H9 (cell line): ENCODE measurements at regions not wholly inside any gene's neighbourhood (a gene's known extent, or its start where the extent isn't known, plus 50 kb on each side); places are given as distances from the start of the nearest gene placed in this dataset.

Experiments
- DNase-seq: peaks from one replicate; pipeline ENCODE4 v3.0.0-alpha.2; 2017
- H2AFZ ChIP-seq: one replicate; pipeline ENCODE4 v1.6.1; 2013; ENCODE audit warnings: mild to moderate bottlenecking, low read length, control low read depth, moderate library complexity
- H2AK5ac ChIP-seq: 2 replicates; pipeline ENCODE4 v1.6.1; 2013; ENCODE audit warnings: low read length, control low read depth, mixed read lengths; ENCODE audit not compliant: insufficient read length
- H2BK120ac ChIP-seq: one replicate; pipeline ENCODE4 v1.6.1; 2013; ENCODE audit warnings: low read depth, mild to moderate bottlenecking, low read length, control low read depth, inconsistent platforms; ENCODE audit not compliant: poor library complexity, severe bottlenecking
- H2BK12ac ChIP-seq: 2 replicates; pipeline ENCODE4 v1.6.1; 2013; ENCODE audit warnings: low read length, control low read depth, mixed read lengths, low read depth; ENCODE audit not compliant: insufficient read length
- H2BK15ac ChIP-seq: 2 replicates; pipeline ENCODE4 v1.6.1; 2013; ENCODE audit warnings: low read depth, low read length, control low read depth
- H2BK20ac ChIP-seq: one replicate; pipeline ENCODE4 v1.6.1; 2013; ENCODE audit warnings: low read depth, mild to moderate bottlenecking, low read length, control low read depth, inconsistent platforms; ENCODE audit not compliant: poor library complexity, severe bottlenecking
- H2BK5ac ChIP-seq: 2 replicates; pipeline ENCODE4 v1.6.1; 2013; ENCODE audit warnings: low read length, control low read depth, mixed read lengths; ENCODE audit not compliant: insufficient read length
- H3K14ac ChIP-seq: 2 replicates; pipeline ENCODE4 v1.6.1; 2013; ENCODE audit warnings: low read length, control low read depth; ENCODE audit not compliant: insufficient read depth
- H3K18ac ChIP-seq: 2 replicates; pipeline ENCODE4 v1.6.1; 2013; ENCODE audit warnings: low read depth, mild to moderate bottlenecking, mixed read lengths, low read length, control low read depth; ENCODE audit not compliant: insufficient read length
- H3K23ac ChIP-seq: 2 replicates; pipeline ENCODE4 v1.6.1; 2013; ENCODE audit warnings: low read length, control low read depth, mixed read lengths, low read depth; ENCODE audit not compliant: insufficient read length
- H3K23me2 ChIP-seq: 2 replicates; pipeline ENCODE4 v1.6.1; 2013; ENCODE audit warnings: low read depth, mild to moderate bottlenecking, mixed read lengths, low read length, control low read depth; ENCODE audit not compliant: insufficient read length, poor library complexity, severe bottlenecking
- H3K27ac ChIP-seq: 2 replicates; pipeline ENCODE4 v1.5.1; 2013; ENCODE audit warnings: low read length, control low read depth, mixed read lengths, low read depth; ENCODE audit not compliant: insufficient read length
- H3K27me3 ChIP-seq: 2 replicates; pipeline ENCODE4 v1.6.1; 2013; ENCODE audit warnings: low read length, control low read depth, inconsistent platforms; ENCODE audit not compliant: insufficient read depth
- H3K4ac ChIP-seq: 2 replicates; pipeline ENCODE4 v1.6.1; 2013; ENCODE audit warnings: low read depth, mild to moderate bottlenecking, control low read depth, inconsistent platforms, low read length, moderate library complexity
- H3K4me1 ChIP-seq: 2 replicates; pipeline ENCODE4 v1.6.1; 2013; ENCODE audit warnings: low read length, control low read depth, inconsistent platforms; ENCODE audit not compliant: insufficient read depth
- H3K4me2 ChIP-seq: 2 replicates; pipeline ENCODE4 v1.6.1; 2013; ENCODE audit warnings: low read length, control low read depth, mixed read lengths; ENCODE audit not compliant: insufficient read length, insufficient read depth
- H3K56ac ChIP-seq: 2 replicates; pipeline ENCODE4 v1.6.1; 2013; ENCODE audit warnings: low read depth, mild to moderate bottlenecking, mixed read lengths, low read length, control low read depth; ENCODE audit not compliant: insufficient read length
- H3K79me1 ChIP-seq: 2 replicates; pipeline ENCODE4 v1.6.1; 2013; ENCODE audit warnings: low read depth, mild to moderate bottlenecking, moderate library complexity, low read length, control low read depth, inconsistent platforms; ENCODE audit not compliant: insufficient read depth, poor library complexity, severe bottlenecking
- H3K79me2 ChIP-seq: 2 replicates; pipeline ENCODE4 v1.6.1; 2013; ENCODE audit warnings: low read length, control low read depth, inconsistent platforms; ENCODE audit not compliant: insufficient read depth
- H3K9ac ChIP-seq: 2 replicates; pipeline ENCODE4 v1.6.1; 2013; ENCODE audit warnings: low read length, control low read depth, mixed read lengths; ENCODE audit not compliant: insufficient read length; ENCODE audit errors: extremely low read depth
- H3K9me3 ChIP-seq: one replicate; pipeline ENCODE4 v1.6.1; 2013; ENCODE audit warnings: low read depth, low read length, inconsistent platforms; ENCODE audit not compliant: control insufficient read depth
- H3T11ph ChIP-seq: one replicate; pipeline ENCODE4 v1.6.1; 2013; ENCODE audit warnings: mild to moderate bottlenecking, low read length, control low read depth, inconsistent platforms
- H4K20me1 ChIP-seq: one replicate; pipeline ENCODE4 v1.6.1; 2013; ENCODE audit not compliant: control insufficient read depth, insufficient read length, insufficient read depth
- H4K5ac ChIP-seq: 2 replicates; pipeline ENCODE4 v1.6.1; 2013; ENCODE audit warnings: low read depth, mild to moderate bottlenecking, mixed read lengths, low read length, control low read depth; ENCODE audit not compliant: insufficient read length
- H4K8ac ChIP-seq: replicated peaks from 2 replicates; pipeline ENCODE4 v1.6.1; 2013; ENCODE audit warnings: low read length, control low read depth, mixed read lengths, low read depth; ENCODE audit not compliant: insufficient read length
- H4K91ac ChIP-seq: 2 replicates; pipeline ENCODE4 v1.6.1; 2013; ENCODE audit warnings: low read depth, mild to moderate bottlenecking, moderate library complexity, mixed read lengths, low read length, control low read depth; ENCODE audit not compliant: insufficient read length
- H3K27ac Mint-ChIP-seq, 3 experiments: 2 replicates in 2 of 3; 3 replicates in 1 of 3; pipeline ENCODE4 v1.8.0; 2020 to 2021; ENCODE audit warnings: mixed read lengths in 3 of 3, mild to moderate bottlenecking in 1 of 3, moderate library complexity in 1 of 3
- H3K27me3 Mint-ChIP-seq: 2 replicates; pipeline ENCODE4 v1.8.0; 2021; ENCODE audit warnings: low read depth, mild to moderate bottlenecking, moderate library complexity, mixed read lengths
- H3K36me3 Mint-ChIP-seq, 3 experiments: 2 replicates in 2 of 3; 3 replicates in 1 of 3; pipeline ENCODE4 v1.8.0; 2020 to 2021; ENCODE audit warnings: low read depth in 3 of 3, mixed read lengths in 3 of 3; ENCODE audit not compliant: insufficient read depth in 1 of 3
- H3K4me1 Mint-ChIP-seq, 2 experiments: 2 replicates each; pipeline ENCODE4 v1.8.0; 2020; ENCODE audit warnings: mixed read lengths in 2 of 2
- H3K4me3 Mint-ChIP-seq, 2 experiments: 2 replicates in 1 of 2; 3 replicates in 1 of 2; pipeline ENCODE4 v1.8.0; 2020 to 2021; ENCODE audit warnings: mild to moderate bottlenecking in 2 of 2, mixed read lengths in 2 of 2, moderate library complexity in 1 of 2
- H3K9me3 Mint-ChIP-seq, 2 experiments: 2 replicates in 1 of 2; 3 replicates in 1 of 2; pipeline ENCODE4 v1.8.0; 2020; ENCODE audit warnings: mild to moderate bottlenecking in 2 of 2, mixed read lengths in 2 of 2, moderate library complexity in 1 of 2
- CTCF ChIP-seq: fragments of 200-600 bp; sonication (generic); conservative IDR thresholded peaks from 3 replicates; pipeline ENCODE4 v1.8.0; 2021; ENCODE audit warnings: antibody characterized with exemption, mild to moderate bottlenecking
- WGBS: extraction: QIAGEN DNeasy Blood & Tissue Kit; methylation state at CpG from one replicate; pipeline ENCODE4 v1.1.7; 2013; ENCODE audit warnings: missing lambda C conversion rate, low lambda C conversion rate, mixed read lengths; ENCODE audit not compliant: insufficient read length; ENCODE audit errors: extremely low coverage; 5-methylcytosine and 5-hydroxymethylcytosine counted together

DNA sequence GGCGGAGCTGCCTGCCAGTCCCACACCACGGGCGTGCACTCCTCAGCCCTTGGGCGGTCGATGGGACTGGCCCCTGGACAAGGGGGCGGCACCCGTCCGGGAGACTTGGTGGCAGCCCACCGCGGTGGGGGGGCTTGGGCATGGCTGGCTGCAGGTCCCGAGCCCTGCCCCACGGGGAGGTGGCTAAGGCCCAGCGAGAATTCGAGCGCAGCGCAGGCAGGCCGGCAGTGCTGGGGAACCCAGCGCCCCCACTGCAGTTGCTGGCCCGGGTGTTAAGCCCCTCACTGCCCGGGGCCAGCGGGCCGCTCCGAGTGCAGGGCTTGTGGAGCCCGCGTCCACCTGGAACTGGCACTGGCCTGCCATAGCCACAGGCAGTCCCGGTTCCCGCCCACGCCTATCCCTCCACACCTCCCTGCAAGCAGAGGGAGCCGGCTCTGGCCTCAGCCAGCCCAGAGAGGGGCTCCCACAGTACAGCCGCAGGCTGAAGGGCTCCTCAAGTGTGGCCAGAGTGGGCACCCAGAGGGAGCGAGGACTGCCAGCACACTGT, 742.9 kb upstream of the DDX18 start:
- Histone ChIP-seq H3K4me1 (no peaks in the 10 kb centered on the region), H3K27ac (no peak overlapping the region), H2BK20ac (no peak overlapping the region), H4K8ac (no peak overlapping the region), H4K91ac (no peak overlapping the region), H3K79me1 (no peaks in the 10 kb centered on the region), H3K18ac (no peak overlapping the region), H2BK15ac (no peak overlapping the region), H2BK5ac (no peak overlapping the region), H3T11ph (no peak overlapping the region), H3K9ac (no peak overlapping the region), H3K56ac (no peak overlapping the region), H4K5ac (no peak overlapping the region), H3K27me3 (no peaks in the 10 kb centered on the region; the same call in 1 of the 2 replicates), H3K23me2 (no peaks in the 10 kb centered on the region), H3K23ac (no peak overlapping the region), H2BK120ac (no peak overlapping the region), H2BK12ac (no peak overlapping the region), H3K9me3 (peaks cover 12% of the 10 kb centered on the region), H4K20me1 (no peaks in the 10 kb centered on the region), H2AK5ac (no peak overlapping the region), H3K4ac (no peak overlapping the region), H3K4me2 (no peak overlapping the region), H3K14ac (no peak overlapping the region), H2AFZ (no peak overlapping the region), H3K79me2 (no peaks in the 10 kb centered on the region)
- no peak for DNase-seq
- Mint-ChIP-seq H3K27ac (no peak overlapping the region), H3K4me3 (no peak overlapping the region), H3K9me3 (peaks cover 21 to 23% of the 10 kb centered on the region in 2 experiments), H3K36me3 (peaks cover 10 to 20% (median 11%) of the 10 kb centered on the region in 3 experiments), H3K4me1 (no peaks in the 10 kb centered on the region), H3K27me3 (peaks cover 55% of the 10 kb centered on the region)
- TF ChIP-seq CTCF, result no peak
- WGBS, result no CpG with 5 or more reads among the region's 31 CpGs
